GM18909 (cell line): ENCODE measurements at regions not wholly inside any gene's neighbourhood (a gene's known extent, or its start where the extent isn't known, plus 50 kb on each side); places are given as distances from the start of the nearest gene placed in this dataset.

Experiments used
- ATAC-seq: cut with Tn5 transposase; IDR thresholded peaks from one replicate; pipeline ENCODE4 v1.9.1; 2021; ENCODE audit warnings: mild to moderate bottlenecking; ENCODE audit not compliant: unreplicated experiment, poor library complexity

DNA sequence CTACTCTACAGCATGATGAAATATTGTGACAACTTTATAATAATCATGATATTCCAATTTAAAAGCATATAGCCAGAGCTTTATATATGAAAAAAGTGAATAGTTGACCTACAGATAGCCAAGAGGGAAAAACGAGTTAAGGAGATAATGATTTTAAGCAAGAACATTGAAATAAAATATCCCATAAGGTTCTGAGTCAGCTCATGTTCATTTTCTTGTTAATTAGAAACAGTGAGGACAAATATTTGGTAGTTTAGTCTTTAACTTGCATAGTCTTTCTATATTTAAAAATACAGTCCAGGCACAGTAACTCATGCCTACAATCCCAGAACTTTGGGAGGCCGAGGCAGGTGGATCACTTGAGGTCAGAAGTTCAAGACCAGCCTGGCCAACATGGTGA, 55.8 kb upstream of the CDH6 start:
- ATAC-seq, result no peak

DNA sequence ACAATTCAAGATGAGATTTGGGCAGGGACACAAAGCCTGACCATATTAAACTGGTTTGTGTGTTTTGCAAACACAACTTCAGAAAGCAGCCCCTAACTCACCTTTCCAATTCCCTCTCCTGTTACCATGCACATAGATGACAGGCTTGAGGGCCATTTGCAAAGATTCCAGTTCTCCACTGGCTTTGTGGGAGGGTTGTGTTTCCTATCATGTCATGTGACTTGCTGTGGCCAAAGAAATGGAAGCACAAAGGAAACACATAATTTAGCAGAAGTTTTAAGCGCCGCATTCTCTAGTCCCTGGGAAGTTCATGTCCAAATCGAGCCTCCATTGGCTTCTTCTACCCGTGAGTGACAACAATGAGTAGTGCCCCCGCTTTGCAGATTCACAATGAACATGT, 57.9 kb upstream of the CDH6 start:
- ATAC-seq, result no peak

DNA sequence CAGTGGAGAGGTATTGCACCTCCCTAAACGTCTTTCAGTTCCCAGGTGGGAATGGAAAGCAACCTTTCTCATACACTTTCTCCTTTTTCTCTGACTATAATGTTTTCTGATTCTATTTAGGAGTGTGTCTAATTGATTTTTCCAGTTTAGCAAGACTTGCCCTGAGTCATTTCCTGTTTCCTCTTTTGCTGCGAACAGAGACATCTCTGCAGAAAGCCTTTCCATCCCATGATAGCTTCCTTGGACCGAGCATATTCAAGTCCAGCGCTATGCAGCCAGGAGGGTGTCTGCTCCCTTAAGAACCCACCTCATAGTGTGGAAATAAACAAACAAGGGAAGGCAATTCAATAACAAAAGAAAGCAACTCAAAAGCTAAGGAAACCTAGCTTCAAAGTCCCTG, 60.0 kb upstream of the CDH6 start:
- no peak for ATAC-seq

DNA sequence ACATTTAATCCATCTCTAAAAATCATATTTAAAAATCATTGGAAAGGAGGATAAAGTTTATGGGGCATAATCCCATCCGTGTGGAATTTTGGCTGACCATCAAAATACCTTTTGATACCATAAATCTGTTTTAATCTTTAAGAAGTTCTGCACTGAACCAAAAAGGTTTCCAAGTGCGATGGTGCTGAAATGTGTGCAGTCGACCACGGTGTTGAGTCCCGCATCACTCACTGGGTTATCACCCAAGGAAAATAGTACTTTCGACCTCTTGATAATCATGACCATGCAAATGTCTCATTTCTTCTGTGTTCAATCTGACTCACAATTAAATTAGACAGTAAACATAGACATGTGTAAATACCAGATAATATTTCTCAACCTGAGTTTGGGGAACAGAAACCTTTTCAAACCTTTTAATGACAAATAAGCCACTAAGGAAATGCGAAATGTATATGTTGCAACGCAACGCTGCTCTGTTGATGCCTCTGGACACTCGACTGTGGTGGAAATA, 62.0 kb upstream of the CDH6 start:
- ATAC-seq, result no peak

DNA sequence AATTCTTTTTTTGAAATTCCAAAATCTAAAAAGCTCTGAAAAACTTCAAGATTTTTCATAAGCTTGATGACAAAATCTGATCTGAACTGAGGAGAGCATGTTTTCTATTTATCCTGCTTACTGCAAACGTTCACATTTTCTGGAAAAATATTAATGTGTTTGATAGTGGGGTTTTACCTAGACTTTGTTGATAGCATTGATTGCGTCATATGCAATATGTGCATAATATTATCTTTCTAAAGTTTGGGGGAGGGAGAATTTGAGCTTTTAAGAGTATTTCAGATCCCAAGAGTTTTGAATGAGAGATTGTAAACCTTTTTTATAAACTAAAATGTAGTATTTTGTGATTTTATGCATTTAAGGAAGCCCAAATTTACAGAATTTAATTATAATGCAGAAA, 62.8 kb upstream of the CDH6 start:
- ATAC-seq, result no peak

DNA sequence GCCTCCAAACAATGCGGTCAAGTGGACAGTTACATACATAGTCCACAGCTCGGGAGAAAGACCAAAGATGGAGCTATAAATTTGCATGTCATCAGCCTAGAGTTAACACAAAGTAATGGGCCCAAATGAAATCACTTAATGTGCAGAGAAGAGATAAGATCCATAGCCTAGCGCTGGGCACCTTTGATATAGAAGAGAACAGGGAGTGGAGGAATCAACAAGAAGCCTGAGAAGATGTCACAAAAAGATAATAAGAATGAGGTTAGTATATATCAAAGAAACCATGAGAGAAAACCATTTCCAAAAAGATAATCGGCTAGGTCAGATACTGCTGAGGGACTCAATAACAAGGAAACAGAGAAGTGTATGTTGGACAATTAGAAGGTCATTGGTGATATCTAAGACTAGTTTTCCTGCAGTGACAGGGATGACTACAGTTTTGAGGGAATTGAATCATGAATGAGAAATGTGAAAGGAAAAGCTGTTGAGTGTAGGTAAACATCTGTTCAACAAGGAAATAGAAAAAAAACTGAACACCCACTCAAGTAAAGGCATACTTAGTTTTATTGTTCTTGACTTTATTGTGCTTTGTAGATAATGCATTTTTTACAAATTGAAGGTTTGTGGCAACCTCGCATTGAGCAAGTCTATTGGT, 68.7 kb upstream of the CDH6 start:
- no peak for ATAC-seq

DNA sequence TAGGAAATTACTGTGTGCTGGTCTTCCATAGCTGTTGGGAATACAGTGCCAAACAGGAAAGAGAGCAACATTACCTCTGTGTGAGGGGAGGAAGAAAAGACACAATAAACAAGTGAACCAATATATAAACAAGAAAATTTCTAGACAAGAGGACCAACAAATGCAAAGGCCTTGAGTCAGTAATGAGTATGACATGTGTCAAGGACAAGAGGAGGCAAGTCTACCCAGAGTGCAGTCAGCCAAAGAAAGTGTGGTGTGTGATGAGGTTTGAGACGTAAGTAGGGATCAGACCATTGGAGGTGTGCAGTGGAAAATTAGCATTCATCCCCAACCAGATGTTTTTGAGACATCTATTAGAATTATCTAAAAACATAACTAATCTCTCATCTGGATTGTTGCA, 69.5 kb upstream of the CDH6 start:
- ATAC-seq, result no peak

DNA sequence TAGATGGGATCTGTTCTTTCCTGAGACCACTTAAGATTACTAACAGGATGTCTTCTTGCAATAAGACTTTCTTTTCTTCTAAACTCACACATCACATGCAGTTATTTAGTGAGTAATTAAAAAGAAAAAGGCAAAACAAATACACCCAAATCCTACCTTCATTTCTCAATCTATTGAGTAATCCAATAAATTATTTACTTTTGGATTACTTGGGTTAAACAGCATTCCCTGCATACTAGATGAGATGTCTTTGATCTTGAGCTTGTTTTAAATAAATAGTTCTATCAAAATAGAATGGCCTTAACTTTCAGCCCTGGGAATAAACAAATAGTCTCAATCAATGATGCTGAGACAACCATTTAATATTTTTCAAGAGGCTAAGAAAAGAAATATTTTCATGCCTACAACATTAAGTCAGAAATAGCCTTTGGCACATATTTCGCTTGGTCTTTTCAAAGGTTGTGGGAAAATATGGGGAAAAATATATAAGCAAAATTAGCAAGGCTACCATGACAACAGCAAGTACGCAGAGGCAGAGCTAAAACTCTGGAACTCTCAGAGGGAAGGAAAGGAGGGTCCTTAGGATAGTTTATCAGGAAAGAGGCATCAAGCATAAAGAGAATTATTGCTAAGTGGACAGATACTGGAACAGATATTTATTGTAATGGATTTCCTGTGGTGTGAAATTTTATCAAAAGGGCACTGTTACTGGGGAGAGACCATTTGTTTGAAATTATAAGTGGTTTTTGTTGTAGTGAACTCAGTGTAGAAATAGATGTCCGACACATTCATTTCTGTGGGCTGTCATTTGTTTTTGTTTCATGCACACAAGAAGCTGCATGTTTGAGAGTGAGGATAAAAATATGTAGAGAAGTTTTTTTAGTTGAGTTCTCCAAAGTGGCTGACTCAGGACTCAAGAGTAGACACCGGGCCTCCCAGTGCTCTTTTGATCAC, 70.2 kb upstream of the CDH6 start:
- ATAC-seq, result no peak

DNA sequence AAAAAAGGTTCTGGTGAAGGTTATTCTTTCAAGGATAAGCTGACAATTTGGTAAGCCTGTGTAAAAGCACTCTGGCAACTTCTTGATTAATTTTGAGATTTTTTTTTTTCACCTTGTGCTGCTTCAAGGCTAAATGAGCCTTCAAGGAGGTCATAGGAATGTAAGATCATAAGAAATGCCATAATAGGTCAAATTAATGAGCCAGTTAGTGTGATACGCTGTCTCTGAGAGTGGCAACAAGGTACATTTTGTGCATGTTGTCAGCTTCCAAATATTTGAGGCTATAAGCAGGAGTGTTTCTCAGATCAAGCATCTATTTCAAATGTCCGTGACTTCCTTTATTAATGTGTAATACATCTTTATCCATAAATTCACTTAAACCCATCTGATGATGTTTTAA, 72.3 kb upstream of the CDH6 start:
- no peak for ATAC-seq

DNA sequence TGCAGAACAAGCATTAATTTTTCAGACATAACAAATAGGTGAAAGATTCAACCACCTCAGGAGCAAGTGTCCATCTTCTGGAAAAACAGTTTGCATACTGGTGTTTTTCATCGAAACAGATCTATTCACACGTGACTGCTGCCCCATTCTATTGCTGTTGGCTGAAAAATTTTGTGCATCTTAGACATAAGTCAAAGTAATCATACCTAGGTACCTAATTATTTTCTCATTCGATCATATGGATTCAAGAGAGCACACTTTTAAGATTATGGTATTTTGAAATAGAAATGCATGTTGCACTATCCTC, 72.9 kb upstream of the CDH6 start:
- ATAC-seq, result no peak

DNA sequence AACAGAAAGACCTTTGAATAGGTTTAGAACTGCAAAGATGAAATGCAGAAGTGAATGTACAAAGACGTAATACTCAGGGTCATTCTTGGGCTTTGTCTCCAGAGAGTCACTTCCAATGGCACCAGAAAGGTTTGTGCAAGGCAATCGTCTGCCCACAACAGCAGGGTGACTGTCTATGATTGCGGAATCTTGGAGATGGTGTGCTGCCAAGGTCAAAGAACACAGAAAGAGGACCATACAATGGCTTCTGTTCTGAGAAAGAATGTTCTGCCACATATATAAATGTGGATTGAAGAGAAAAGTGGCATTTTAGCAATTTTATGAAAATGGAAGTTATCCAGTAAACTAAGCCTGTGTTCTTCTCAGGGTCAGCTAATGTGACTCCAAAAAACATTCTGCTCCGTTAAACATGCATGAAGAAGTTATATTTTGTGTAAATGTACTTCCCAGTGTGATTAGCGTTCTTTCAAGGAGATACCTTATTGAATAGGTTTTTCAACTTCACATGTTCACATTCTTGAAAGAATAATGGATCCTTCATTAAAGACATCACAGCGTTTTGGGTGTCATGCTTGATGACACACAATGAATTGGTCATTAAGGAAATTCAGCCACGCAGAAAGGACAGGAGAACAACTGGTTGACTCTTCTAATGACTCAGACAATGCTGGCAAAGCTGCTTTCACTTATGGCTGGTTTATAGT, 73.4 kb upstream of the CDH6 start:
- ATAC-seq, result no peak

DNA sequence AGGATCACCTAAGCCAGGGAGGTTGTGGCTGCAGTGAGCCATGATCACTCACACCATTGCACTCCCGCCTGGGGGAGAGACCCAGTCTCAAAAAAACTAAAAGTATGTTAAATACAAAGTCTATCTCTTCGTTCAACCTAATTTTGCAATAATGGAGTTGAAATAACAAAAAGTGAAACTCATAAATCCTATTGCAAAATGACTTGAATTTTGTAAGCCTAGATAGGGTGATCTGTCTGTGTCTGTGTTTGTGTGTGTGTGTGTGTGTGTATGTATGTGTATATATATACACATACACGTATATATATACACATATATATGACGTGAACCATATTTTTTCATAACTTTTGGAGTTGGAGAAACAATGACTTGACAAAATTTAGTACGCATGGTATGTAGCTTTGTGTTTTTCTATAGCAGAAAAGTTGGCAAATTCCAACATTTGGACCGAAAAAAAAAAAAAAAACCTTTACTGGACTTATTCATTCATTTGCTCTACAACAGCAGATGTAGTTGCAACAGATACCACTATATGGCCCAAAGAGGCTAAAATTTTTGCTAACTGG, 76.9 kb upstream of the CDH6 start:
- no peak for ATAC-seq

DNA sequence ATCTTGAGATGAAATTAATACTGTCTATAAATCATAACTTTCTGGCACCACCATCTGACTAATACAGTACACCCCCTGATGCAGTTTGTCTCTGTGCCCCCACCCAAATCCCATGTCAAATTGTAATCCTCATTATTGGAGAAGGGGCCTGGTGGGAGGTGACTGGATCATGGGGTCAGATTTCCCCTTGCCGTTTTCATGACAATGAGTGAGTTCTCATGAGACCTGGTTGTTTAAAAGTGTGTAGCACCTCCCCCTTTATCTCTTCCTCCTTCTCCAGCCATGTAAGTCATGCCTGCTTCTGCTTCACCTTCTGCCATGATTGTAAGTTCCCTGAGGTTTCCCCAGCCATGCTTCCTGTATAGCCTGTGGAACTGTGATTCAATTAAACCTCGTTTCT, 78.7 kb upstream of the CDH6 start:
- ATAC-seq, result no peak

DNA sequence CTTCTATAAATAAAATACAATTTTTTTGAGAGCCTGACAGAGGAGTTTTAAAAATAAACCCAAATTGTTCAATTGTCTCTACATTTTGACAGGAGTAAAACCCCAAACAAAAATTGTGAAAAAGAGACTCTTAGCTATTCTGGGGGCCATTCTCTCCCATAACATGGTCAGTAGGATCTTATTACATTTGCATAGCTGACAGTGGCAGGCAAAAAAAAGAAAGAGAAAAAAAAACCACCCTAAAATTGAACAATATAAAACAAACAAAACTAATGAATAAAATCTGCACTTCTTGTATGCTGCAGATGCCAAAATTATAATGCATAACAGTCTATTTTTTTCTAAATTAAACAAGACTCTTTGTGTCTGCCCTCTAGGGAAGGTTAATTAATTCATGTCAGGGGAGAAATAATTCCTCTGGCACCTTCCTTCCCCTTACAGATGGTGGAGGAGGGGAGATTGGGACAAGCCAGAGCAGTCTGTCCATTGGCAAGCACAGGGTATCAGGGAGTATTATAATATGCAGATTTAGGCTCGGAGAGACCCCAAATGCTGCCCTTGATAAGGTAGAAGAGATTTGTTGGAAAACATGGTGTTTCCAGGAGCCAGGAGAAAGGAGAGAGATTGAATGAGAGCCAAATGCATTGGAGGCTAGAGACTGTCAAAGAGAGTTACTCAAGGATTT, 79.7 kb upstream of the CDH6 start:
- no peak for ATAC-seq

DNA sequence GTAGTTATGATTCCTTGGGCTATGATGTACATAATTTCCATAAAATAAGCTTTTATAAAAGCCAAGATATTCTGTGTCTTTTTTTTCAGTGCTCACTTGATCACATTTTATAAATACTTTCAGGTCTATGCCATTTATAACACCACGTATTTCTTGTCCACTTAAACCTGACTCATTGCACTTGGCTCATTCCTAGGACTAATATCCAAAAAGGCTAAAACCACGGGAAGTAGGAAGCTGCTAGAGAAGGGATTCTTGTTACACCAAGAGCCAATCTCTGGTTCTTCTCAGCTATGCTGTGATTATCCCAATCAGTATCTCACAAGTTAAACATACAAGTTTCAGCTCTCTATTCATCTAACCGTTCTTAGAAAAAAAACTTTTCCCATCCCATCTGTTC, 80.4 kb upstream of the CDH6 start:
- no peak for ATAC-seq

DNA sequence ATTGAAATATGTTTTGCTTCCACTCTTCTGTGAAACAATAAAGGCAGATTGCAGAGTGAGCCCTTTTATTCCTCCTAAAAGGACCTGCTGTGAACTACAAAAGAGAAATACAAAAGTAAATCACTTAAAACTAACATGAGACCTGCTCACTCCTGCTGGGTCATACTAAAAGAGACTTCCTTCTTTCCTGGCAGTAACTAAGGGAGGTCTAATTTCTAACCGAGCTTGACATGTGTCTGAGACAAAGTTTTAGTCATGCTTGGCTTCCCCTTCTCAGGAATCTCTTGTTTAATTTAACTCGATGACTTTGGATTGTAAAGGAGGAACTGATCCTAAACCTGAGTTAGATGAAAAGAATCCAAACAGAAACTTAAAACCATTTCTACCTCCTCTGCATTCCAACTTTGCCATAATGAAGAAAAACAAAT, 86.4 kb upstream of the CDH6 start:
- no peak for ATAC-seq

DNA sequence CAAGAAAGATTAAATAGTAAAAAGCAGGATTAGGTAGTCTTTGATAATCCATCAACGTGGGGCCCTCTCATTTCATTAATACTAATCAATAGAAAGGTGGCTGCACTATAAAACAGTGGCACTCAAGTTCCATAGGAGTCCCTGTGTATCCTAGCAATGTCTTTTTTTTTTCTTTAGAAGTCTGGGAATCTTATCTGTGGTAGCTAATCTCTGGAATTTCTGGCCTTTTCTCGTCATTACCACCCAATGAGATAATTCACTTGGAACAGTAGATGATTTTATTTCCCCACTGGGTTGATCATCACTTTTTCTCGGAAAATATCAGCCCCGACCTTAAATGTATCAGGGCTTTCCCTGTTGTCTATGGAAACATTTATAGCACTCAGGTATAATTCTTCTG, 86.8 kb upstream of the CDH6 start:
- no peak for ATAC-seq

DNA sequence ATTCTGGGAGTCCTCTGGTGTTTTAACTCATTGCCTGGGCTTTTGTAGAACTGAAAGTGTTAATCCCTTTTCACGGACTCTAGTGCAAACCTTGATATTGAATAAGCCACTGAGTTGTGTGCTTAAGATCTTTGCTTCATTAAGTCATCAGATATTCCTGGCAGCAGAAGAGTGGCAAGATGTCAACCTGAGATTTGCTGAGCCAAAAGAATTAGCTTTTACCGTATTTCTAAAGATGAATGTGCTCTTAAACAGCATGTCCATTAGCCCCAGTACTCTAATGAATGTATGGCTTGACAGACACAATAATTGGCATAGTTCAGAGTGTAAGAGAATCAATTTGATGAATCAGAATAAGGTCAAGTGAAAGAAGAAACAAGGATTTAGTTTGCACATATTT, 87.2 kb upstream of the CDH6 start:
- ATAC-seq, result no peak

DNA sequence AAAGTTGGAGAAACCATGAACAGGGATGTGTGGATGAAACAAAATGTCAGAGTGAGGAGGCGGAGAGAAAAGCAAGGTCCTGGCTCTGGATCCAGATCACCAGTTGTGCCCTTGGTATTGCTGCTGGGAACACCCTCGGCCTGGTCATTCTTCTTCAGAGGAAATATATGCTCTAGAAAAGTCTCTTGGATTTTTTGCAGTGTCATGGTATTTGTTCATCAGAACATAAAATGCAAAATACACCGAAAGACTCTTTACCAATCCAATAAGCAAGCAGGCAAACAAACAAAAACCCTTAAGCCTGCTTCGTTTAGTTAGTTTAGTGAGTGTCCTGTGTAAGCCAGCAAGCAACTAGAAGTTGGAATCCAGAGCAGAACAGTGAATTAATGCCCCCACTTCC, 88.7 kb upstream of the CDH6 start:
- ATAC-seq, result no peak

DNA sequence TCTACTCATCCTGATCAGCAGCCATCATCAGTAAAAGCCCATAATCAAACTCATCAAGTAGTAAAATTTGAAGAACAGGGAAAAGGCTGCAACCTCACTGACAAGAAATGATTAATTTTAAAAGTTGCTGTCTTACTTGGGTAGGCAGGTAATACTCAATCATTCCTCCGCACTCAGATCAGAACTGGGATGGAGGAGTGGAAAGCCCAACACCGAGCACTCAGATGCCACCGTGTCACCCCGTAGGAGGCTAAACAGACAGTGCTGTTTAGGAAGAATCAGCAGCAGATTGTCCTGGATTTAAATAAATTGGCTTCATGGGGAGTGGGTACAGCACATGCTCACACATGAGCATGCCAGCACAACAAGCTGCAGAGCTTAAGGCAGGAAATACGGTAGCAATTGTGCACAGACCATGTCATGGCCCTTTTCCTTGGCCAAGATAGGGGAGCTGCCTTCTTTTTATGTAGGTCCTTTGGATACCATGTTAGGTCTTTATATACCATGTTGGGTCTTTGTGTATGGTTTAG, 92.6 kb upstream of the CDH6 start:
- ATAC-seq, result no peak
